Psoas muscle (tissue), 7 donors: ENCODE measurements at regions not wholly inside any gene's neighbourhood (a gene's known extent, or its start where the extent isn't known, plus 50 kb on each side); places are given as distances from the start of the nearest gene placed in this dataset.

ENCODE experiments used
- ATAC-seq, 4 donors: fragments of 200-7000 bp; cut with Tn5 transposase; one replicate each; pipeline ENCODE4 v1.9.1; 2020; ENCODE audit warnings: moderate library complexity in 3 of 4, mild to moderate bottlenecking in 2 of 4
- DNase-seq, 2 donors: peaks; one replicate each; pipeline ENCODE4 v3.0.0-alpha.2; 2020
- H3K27ac ChIP-seq: fragments of 200-600 bp; one replicate; pipeline ENCODE4 v1.8.0; 2022
- H3K27me3 ChIP-seq, 3 donors: fragments of 200-600 bp in 1 of 3; one replicate each; pipeline versions ENCODE4 v1.6.1 to v1.8.0; 2013 to 2022; ENCODE audit warnings: low read length in 2 of 3, mild to moderate bottlenecking in 2 of 3, moderate library complexity in 1 of 3; ENCODE audit not compliant: insufficient read depth in 3 of 3
- H3K36me3 ChIP-seq, 2 donors: fragments of 200-600 bp in 1 of 2; one replicate each; pipeline versions ENCODE4 v1.6.1 to v1.8.0; 2013 to 2022; ENCODE audit warnings: low read depth in 1 of 2, mild to moderate bottlenecking in 1 of 2, moderate library complexity in 1 of 2; ENCODE audit not compliant: insufficient read depth in 1 of 2
- H3K4me1 ChIP-seq: fragments of 200-600 bp; one replicate; pipeline ENCODE4 v1.8.0; 2022
- H3K4me3 ChIP-seq: fragments of 200-600 bp; one replicate; pipeline ENCODE4 v1.8.0; 2022; ENCODE audit warnings: mild to moderate bottlenecking
- H3K9me3 ChIP-seq: fragments of 200-600 bp; one replicate; pipeline ENCODE4 v1.8.0; 2022
- WGBS, 3 donors: extraction: QIAGEN DNeasy Blood & Tissue Kit; methylation state at CpG; one replicate each; pipeline versions ENCODE4 v1.1.6 to v1.1.7; 2013; 5-methylcytosine and 5-hydroxymethylcytosine counted together
- intact Hi-C, 2 donors: fragments of 100-400 bp; cut with DNase I; formaldehyde crosslinking; loops; one replicate each; pipeline versions ENCODE4 v1.11.0 to v1.14.2; 2022
- TF ChIP-seq, protein P1 (sequence below): fragments of 200-600 bp; IDR thresholded peaks from one replicate; pipeline ENCODE4 v1.8.0; 2022; ENCODE audit warnings: antibody characterized with exemption
- donor health status: healthy with polysubstance abuse.
- donor health status: DM: no; HTN: no; CAD: no; lungs with moderate emphysema.
- donor health status: Bipolar disorder and iron deficiency.
- donor health status: healthy.
- donor health status: DM: yes; HTN: yes; CAD: no.
- donor health status: DM: no; HTN: no; CAD: no.
- donor health status: DM: yes; HTN: yes; CAD: no.

- DNase-seq, result no peak
- 93 to 96% (median 93%) methylated on average over 3 of the region's 3 CpGs for WGBS, 3 donors
- H3K4me3 ChIP-seq, result no peak overlapping the region
- H3K27me3 ChIP-seq, result no peaks in the 10 kb centered on the region
- no peaks in the 10 kb centered on the region for H3K4me1 ChIP-seq
- H3K36me3 ChIP-seq, result no peaks in the 10 kb centered on the region
- no peak overlapping the region for H3K27ac ChIP-seq
- no peak for ATAC-seq
- TF ChIP-seq, protein P1, sequence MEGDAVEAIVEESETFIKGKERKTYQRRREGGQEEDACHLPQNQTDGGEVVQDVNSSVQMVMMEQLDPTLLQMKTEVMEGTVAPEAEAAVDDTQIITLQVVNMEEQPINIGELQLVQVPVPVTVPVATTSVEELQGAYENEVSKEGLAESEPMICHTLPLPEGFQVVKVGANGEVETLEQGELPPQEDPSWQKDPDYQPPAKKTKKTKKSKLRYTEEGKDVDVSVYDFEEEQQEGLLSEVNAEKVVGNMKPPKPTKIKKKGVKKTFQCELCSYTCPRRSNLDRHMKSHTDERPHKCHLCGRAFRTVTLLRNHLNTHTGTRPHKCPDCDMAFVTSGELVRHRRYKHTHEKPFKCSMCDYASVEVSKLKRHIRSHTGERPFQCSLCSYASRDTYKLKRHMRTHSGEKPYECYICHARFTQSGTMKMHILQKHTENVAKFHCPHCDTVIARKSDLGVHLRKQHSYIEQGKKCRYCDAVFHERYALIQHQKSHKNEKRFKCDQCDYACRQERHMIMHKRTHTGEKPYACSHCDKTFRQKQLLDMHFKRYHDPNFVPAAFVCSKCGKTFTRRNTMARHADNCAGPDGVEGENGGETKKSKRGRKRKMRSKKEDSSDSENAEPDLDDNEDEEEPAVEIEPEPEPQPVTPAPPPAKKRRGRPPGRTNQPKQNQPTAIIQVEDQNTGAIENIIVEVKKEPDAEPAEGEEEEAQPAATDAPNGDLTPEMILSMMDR, result no peak
- H3K9me3 ChIP-seq, result no peaks in the 10 kb centered on the region
- intact Hi-C loops, result no loop called here
Observed at GRCh38 chr6:144651234-144651633, 366.1 kb downstream of the UTRN start.

- DNase-seq, result no peak
- ATAC-seq, result no peak
- no peaks in the 10 kb centered on the region for H3K9me3 ChIP-seq
- no peak overlapping the region for H3K27ac ChIP-seq
- TF ChIP-seq, protein P1, result no peak
- no peaks in the 10 kb centered on the region for H3K36me3 ChIP-seq
- H3K27me3 ChIP-seq, result no peaks in the 10 kb centered on the region
- H3K4me3 ChIP-seq, result no peak overlapping the region
- intact Hi-C loops, result no loop called here
- WGBS, 3 donors, result 91 to 93% (median 91%) methylated on average over 9 of the region's 9 CpGs
- H3K4me1 ChIP-seq, result no peaks in the 10 kb centered on the region
Observed at GRCh38 chr6:144652292-144652891, 367.3 kb downstream of the UTRN start.

GRCh38 chr6:144653885-144654505 is 368.9 kb downstream of the UTRN start:
- intact Hi-C loops, result no loop called here

DNA sequence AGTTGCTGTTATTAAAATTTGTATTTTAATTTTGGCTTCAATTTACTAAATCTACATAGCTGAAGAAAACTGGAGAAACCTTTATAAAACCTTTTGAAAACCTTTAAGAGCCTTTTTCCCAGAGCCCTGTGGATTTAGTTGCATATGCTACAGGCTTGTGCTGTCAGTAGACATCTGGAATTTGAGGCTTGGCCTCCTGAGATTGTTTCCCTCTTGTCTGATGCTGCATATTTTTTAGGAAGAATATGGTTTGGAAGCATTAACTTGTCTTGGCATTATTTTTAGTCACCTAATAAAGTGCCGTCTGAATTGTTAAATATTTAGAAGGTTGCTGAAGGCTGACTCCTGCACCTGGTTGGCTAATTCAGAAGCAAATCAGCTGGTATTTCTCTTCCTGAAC is 369.4 kb downstream of the UTRN start:
- TF ChIP-seq, protein P1, result no peak
- intact Hi-C loops, result no loop called here
- Histone ChIP-seq H3K4me3 (no peak overlapping the region), H3K4me1 (no peaks in the 10 kb centered on the region), H3K27me3 (no peaks in the 10 kb centered on the region), H3K9me3 (no peaks in the 10 kb centered on the region), H3K36me3 (no peaks in the 10 kb centered on the region), H3K27ac (no peak overlapping the region)
- WGBS, 3 donors, result 29 to 45% (median 41%) methylated on average over 1 of the region's 1 CpG
- no peak for ATAC-seq
- DNase-seq, result no peak

More at GRCh38 chr6:144653885-144654505, 368.9 kb downstream of the UTRN start:
- TF ChIP-seq, protein P1, result no peak
- H3K27me3 ChIP-seq, result no peaks in the 10 kb centered on the region
- ATAC-seq (no peak), DNase-seq (no peak)
- no peak overlapping the region for H3K4me3 ChIP-seq
- H3K9me3 ChIP-seq, result no peaks in the 10 kb centered on the region
- no peak overlapping the region for H3K27ac ChIP-seq
- H3K36me3 ChIP-seq, result no peaks in the 10 kb centered on the region
- no peaks in the 10 kb centered on the region for H3K4me1 ChIP-seq
- WGBS, 3 donors, result 67 to 74% (median 71%) methylated on average over 6 of the region's 6 CpGs

GRCh38 chr6:144655376-144655775 is 370.2 kb downstream of the UTRN start:
- H3K4me3 ChIP-seq, result no peak overlapping the region
- WGBS, 3 donors, result 91 to 97% (median 95%) methylated on average over 1 of the region's 1 CpG
- no peak overlapping the region for H3K27ac ChIP-seq
- no peaks in the 10 kb centered on the region for H3K4me1 ChIP-seq
- no peaks in the 10 kb centered on the region for H3K9me3 ChIP-seq
- no peak for ATAC-seq
- H3K36me3 ChIP-seq, result no peaks in the 10 kb centered on the region
- intact Hi-C loops, result no loop called here
- no peak for DNase-seq
- H3K27me3 ChIP-seq, result no peaks in the 10 kb centered on the region
- TF ChIP-seq, protein P1, result no peak
